Endothelial cell of umbilical vein (primary cell): ENCODE measurements at regions not wholly inside any gene's neighbourhood (a gene's known extent, or its start where the extent isn't known, plus 50 kb on each side); places are given as distances from the start of the nearest gene placed in this dataset.

Source experiments
- BruUV-seq: library from RNA; stranded (reverse); fragments of 400-500 nt; replicated peaks from 2 replicates; lab custom pipeline; 2021; lab: Mats Ljungman, UMichigan
- CTCF ChIA-PET: fragments of 300-600, 350-600 bp; sonication (Branson Sonifier 250); formaldehyde crosslinking; loops from one replicate; lab custom pipeline; 2021; ENCODE audit warnings: antibody characterized with exemption, inconsistent platforms; lab: Charles Lee
- POLR2A ChIA-PET: fragments of 300-600, 350-600 bp; sonication (Branson Sonifier 250); formaldehyde crosslinking; loops from one replicate; lab custom pipeline; 2021; ENCODE audit warnings: antibody characterized with exemption, inconsistent platforms; lab: Charles Lee
- DNase-seq: peaks from one replicate; pipeline ENCODE4 v3.0.0-alpha.2; 2011; ENCODE audit warnings: low read depth, low spot score
- FAIRE-seq: peaks from 2 replicates; lab custom pipeline; 2011; peaks lifted over from hg19 to GRCh38; lab: Jason Lieb, UNC
- H2AFZ ChIP-seq: 2 replicates; pipeline ENCODE4 v1.6.0; 2012; ENCODE audit warnings: low read depth, low read length, control low read depth, inconsistent platforms
- H3K27ac ChIP-seq: 2 replicates; pipeline ENCODE4 v1.5.1; 2011; ENCODE audit warnings: low read depth, mild to moderate bottlenecking, control low read depth, low read length, moderate library complexity; ENCODE audit not compliant: insufficient read depth
- H3K27me3 ChIP-seq, 2 experiments: 2 replicates each; pipeline versions ENCODE4 v1.6.0 to v1.6.1; 2011; ENCODE audit warnings: low read length in 2 of 2, mixed read lengths in 1 of 2; ENCODE audit not compliant: control insufficient read depth in 2 of 2, insufficient read depth in 2 of 2
- H3K36me3 ChIP-seq, 2 experiments: 2 replicates in 1 of 2; 3 replicates in 1 of 2; pipeline ENCODE4 v1.5.1; 2011; ENCODE audit warnings: low read length in 2 of 2, mild to moderate bottlenecking in 1 of 2, moderate library complexity in 1 of 2; ENCODE audit not compliant: control insufficient read depth in 2 of 2, insufficient read depth in 2 of 2; ENCODE audit errors: extremely low read depth in 1 of 2
- H3K4me1 ChIP-seq: 3 replicates; pipeline ENCODE4 v1.5.1; 2011; ENCODE audit warnings: mild to moderate bottlenecking, low read length; ENCODE audit not compliant: control insufficient read depth, insufficient read depth; ENCODE audit errors: extremely low read depth
- H3K4me2 ChIP-seq: 2 replicates; pipeline ENCODE4 v1.6.1; 2011; ENCODE audit warnings: low read length, control low read depth, mixed read lengths; ENCODE audit not compliant: insufficient read depth
- H3K4me3 ChIP-seq, 3 experiments: fragments of 200-600 bp in 1 of 3; sonication (generic), shearing (Covaris generic) in 1 of 3; replicated peaks in 1 of 3; 2 replicates each; pipeline ENCODE4 v1.5.1; 2011 to 2016; ENCODE audit warnings: control low read depth in 3 of 3, low read length in 3 of 3, mild to moderate bottlenecking in 2 of 3, inconsistent platforms in 1 of 3, low read depth in 1 of 3, moderate library complexity in 1 of 3; ENCODE audit not compliant: insufficient read depth in 1 of 3
- H3K79me2 ChIP-seq: 2 replicates; pipeline ENCODE4 v1.6.0; 2012; ENCODE audit warnings: low read length, inconsistent platforms; ENCODE audit not compliant: control insufficient read depth, insufficient read depth
- H3K9ac ChIP-seq: replicated peaks from 2 replicates; pipeline ENCODE3; 2011; ENCODE audit warnings: low read length, control low read depth; ENCODE audit not compliant: insufficient read depth; ENCODE audit errors: extremely low read depth
- H3K9me1 ChIP-seq: replicated peaks from 3 replicates; pipeline ENCODE4 v1.6.0; 2011; ENCODE audit warnings: mild to moderate bottlenecking, low read length; ENCODE audit not compliant: control insufficient read depth, insufficient read depth; ENCODE audit errors: extremely low read depth
- H3K9me3 ChIP-seq: replicated peaks from 2 replicates; pipeline ENCODE4 v1.5.1; 2012; ENCODE audit warnings: low read length, inconsistent platforms; ENCODE audit not compliant: control insufficient read depth, insufficient read depth
- H4K20me1 ChIP-seq: replicated peaks from 2 replicates; pipeline ENCODE3; 2011; ENCODE audit warnings: mild to moderate bottlenecking, low read length; ENCODE audit not compliant: control insufficient read depth, insufficient read depth; ENCODE audit errors: extremely low read depth
- CTCF ChIP-seq, 2 donors: IDR thresholded peaks; 1 replicate in 1 of 2; 2 replicates in 1 of 2; pipeline ENCODE4 v1.5.1; 2011; ENCODE audit warnings: low read length in 2 of 2, mild to moderate bottlenecking in 2 of 2, moderate library complexity in 2 of 2, control low read depth in 1 of 2, inconsistent platforms in 1 of 2, low read depth in 1 of 2; ENCODE audit not compliant: insufficient read depth in 1 of 2; ENCODE audit errors: extremely low read depth in 1 of 2
- EZH2 ChIP-seq: IDR thresholded peaks from 2 replicates; pipeline ENCODE4 v1.6.1; 2012; ENCODE audit warnings: borderline replicate concordance, low read depth, mild to moderate bottlenecking, moderate library complexity, low read length, inconsistent platforms; ENCODE audit not compliant: severe bottlenecking
- FOS ChIP-seq: IDR thresholded peaks from 2 replicates; pipeline ENCODE4 v1.6.1; 2011; ENCODE audit warnings: mild to moderate bottlenecking, low read length, moderate library complexity, borderline replicate concordance; ENCODE audit not compliant: insufficient read depth
- GATA2 ChIP-seq: IDR thresholded peaks from 2 replicates; pipeline ENCODE4 v1.7.0; 2011; ENCODE audit warnings: low read depth, mild to moderate bottlenecking, moderate library complexity, mixed read lengths, low read length; ENCODE audit not compliant: insufficient read length, insufficient read depth
- JUN ChIP-seq: IDR thresholded peaks from 2 replicates; pipeline ENCODE4 v1.6.1; 2011; ENCODE audit warnings: borderline replicate concordance, low read depth; ENCODE audit not compliant: insufficient read length, insufficient read depth
- MAX ChIP-seq: IDR thresholded peaks from 2 replicates; pipeline ENCODE4 v1.6.1; 2011; ENCODE audit not compliant: insufficient read depth, insufficient read length
- MYC ChIP-seq: IDR thresholded peaks from one replicate; pipeline ENCODE4 v1.6.1; 2011; ENCODE audit warnings: mild to moderate bottlenecking, low read depth, low read length
- POLR2A ChIP-seq: IDR thresholded peaks from 2 replicates; pipeline ENCODE4 v1.6.1; 2012; ENCODE audit warnings: low read depth, mild to moderate bottlenecking, control low read depth, low read length
- POLR2AphosphoS5 ChIP-seq: IDR thresholded peaks from 2 replicates; pipeline ENCODE4 v1.6.1; 2012; ENCODE audit warnings: low read depth, mild to moderate bottlenecking, control low read depth, low read length, moderate library complexity; ENCODE audit not compliant: insufficient read depth
- dilution Hi-C: fragments of 300-500 bp; cut with MboI; formaldehyde crosslinking; loops from one replicate; pipeline ENCODE4 v1.15.0; 2019; ENCODE audit warnings: low sequenced_read_pairs; ENCODE audit not compliant: extremely low pct_ligation_motif_present
- intact Hi-C: fragments of 100-400 bp; cut with micrococcal nuclease; formaldehyde crosslinking; loops from one replicate; pipeline ENCODE4 v1.10.0; 2022

- POLR2A ChIA-PET: no interaction called here
- Histone ChIP-seq H2AFZ (no peak overlapping the region), H3K27ac (no peak overlapping the region), H3K9me1 (no peaks in the 10 kb centered on the region), H3K27me3 (no peaks in the 10 kb centered on the region), H3K9ac (no peak overlapping the region), H3K9me3 (peaks cover 12% of the 10 kb centered on the region), H3K79me2 (no peaks in the 10 kb centered on the region), H3K4me3 (no peak overlapping the region), H3K36me3 (no peaks in the 10 kb centered on the region), H3K4me2 (no peak overlapping the region), H3K4me1 (no peaks in the 10 kb centered on the region), H4K20me1 (no peaks in the 10 kb centered on the region)
- CTCF ChIA-PET: no interaction called here
- dilution Hi-C loops (no loop called here), intact Hi-C loops (no loop called here)
- FAIRE-seq: no peak
- no peak for DNase-seq
- TF ChIP-seq POLR2A (no peak), EZH2 (no peak), JUN (no peak), CTCF (IDR thresholded peaks at IDR 0.05; ENCODE audit: extremely low read depth in 1 of 2, insufficient read depth in 1 of 2, low read depth in 1 of 2, low read length in 2 of 2) (no peak), FOS (no peak)
- BruUV-seq: no TSS peak
These were observed 617.4 kb upstream of the CDH4 start for GRCh38 chr20:60634491-60635172.

- intact Hi-C loops: no loop called here
- Histone ChIP-seq H3K36me3 (no peaks in the 10 kb centered on the region), H2AFZ (no peak overlapping the region), H3K79me2 (no peaks in the 10 kb centered on the region), H3K9me1 (no peaks in the 10 kb centered on the region), H3K9ac (no peak overlapping the region), H3K4me2 (no peak overlapping the region), H3K4me1 (no peaks in the 10 kb centered on the region), H3K9me3 (peaks cover 15% of the 10 kb centered on the region), H3K4me3 (no peak overlapping the region), H3K27me3 (no peaks in the 10 kb centered on the region), H3K27ac (no peak overlapping the region), H4K20me1 (no peaks in the 10 kb centered on the region)
- dilution Hi-C loops: no loop called here
- no TSS peak for BruUV-seq
- ChIA-PET POLR2A (no interaction called here), CTCF (no interaction called here)
- TF ChIP-seq EZH2 (no peak), MYC (no peak), POLR2AphosphoS5 (no peak), GATA2 (no peak), POLR2A (no peak), JUN (no peak), FOS (no peak), MAX (no peak), CTCF (IDR thresholded peaks at IDR 0.05; ENCODE audit: extremely low read depth in 1 of 2, insufficient read depth in 1 of 2, low read depth in 1 of 2, low read length in 2 of 2) (no peak)
- DNase-seq (no peak), FAIRE-seq (no peak)
These were observed 615.6 kb upstream of the CDH4 start for GRCh38 chr20:60636417-60636816.
